ENCODE measurements at regions not wholly inside any gene's neighbourhood (a gene's known extent, or its start where the extent isn't known, plus 50 kb on each side); places are given as distances from the start of the nearest gene placed in this dataset.

DNA sequence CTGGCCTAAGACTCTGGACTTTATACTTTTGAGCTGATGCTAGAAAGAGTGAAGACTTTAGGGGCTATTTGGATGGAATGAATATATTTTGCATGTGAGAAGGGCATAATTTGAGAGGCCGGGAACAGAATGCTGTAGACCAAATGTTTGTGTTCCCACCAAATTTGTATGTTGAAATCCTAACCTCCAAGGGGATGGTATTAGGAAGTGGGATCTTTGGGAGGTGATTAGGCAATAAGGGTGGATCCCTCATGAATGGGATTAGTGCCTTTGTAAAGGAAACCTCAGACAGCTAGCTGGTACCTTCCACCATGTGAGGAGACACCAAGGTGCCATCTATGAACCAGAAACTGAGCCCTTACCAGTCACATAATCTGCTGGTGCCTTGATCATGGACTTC is 165.1 kb upstream of the S1PR3 start:
- Histone ChIP-seq H3K27me3 (ENCODE audit: control insufficient read depth in 5 of 5, insufficient read depth in 4 of 5, low read length in 5 of 5) (peaks cover 0 to 14% (median 9%) of the 10 kb centered on the region in 5 donors), H3K4me1 (ENCODE audit: control insufficient read depth in 5 of 5, insufficient read depth in 5 of 5, low read length in 5 of 5) (peaks cover 0 to 12% (median 3%) of the 10 kb centered on the region in 5 donors), H3K27ac (ENCODE audit: low read depth, low read length) (no peak overlapping the region), H3K9ac (ENCODE audit: low read length in 5 of 5) (no peak overlapping the region), H3K9me3 (ENCODE audit: control insufficient read depth in 5 of 5, low read length in 5 of 5) (peaks cover 0 to 4% (median 0%) of the 10 kb centered on the region in 5 donors), H3K4me3 (ENCODE audit: low read depth in 1 of 5, low read length in 5 of 5) (no peak overlapping the region), H3K36me3 (ENCODE audit: control insufficient read depth in 5 of 5, insufficient read depth in 5 of 5, low read length in 5 of 5) (no peaks in the 10 kb centered on the region)

DNA sequence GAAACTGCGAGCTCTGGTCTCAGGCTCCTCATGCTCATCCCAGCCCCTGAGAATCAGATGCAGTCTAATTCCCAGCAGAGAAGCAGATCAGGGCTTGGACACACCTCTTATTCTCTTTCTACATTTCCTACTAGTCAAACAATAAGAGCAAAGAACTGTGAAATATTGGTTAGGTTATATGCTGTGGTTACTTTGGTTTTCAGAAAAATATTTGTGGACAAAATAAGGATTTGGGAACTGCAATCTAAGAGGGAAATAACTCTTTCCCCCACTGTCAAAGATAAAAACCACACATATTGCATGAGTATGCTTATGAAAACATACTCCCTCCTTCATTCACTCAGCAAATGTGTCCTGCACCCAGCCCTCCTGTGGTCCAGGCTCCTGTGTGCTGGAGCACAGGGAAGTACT is 164.5 kb upstream of the S1PR3 start:
- H3K27me3 ChIP-seq (ENCODE audit: control insufficient read depth in 5 of 5, insufficient read depth in 4 of 5, low read length in 5 of 5) = peaks cover 0 to 14% (median 9%) of the 10 kb centered on the region in 5 donors

DNA sequence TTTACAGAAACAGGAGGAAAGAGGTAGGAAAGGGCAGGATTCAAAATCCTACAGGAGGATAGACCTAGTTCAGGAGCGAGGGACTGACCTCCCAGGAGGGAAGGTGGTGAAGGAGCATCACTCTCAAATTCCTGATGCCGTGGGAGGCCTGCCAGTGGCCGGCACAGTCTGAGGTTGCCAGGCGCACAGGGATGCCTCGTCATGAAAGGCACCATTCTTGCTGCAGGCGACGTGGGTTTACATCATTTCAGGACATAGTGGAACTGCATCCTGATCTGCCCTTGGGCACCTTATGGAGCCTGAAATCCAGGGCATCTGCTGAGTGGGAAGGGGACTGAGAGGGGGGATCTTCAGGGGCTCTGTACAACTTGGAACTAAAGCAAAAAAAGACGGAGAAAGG is 163.2 kb upstream of the S1PR3 start:
- Histone ChIP-seq H3K9ac (ENCODE audit: low read length in 5 of 5) (no peak overlapping the region), H3K4me1 (ENCODE audit: control insufficient read depth in 5 of 5, insufficient read depth in 5 of 5, low read length in 5 of 5) (peaks cover 0 to 20% (median 3%) of the 10 kb centered on the region in 5 donors), H3K27me3 (ENCODE audit: control insufficient read depth in 5 of 5, insufficient read depth in 4 of 5, low read length in 5 of 5) (peaks cover 0 to 14% (median 7%) of the 10 kb centered on the region in 5 donors), H3K36me3 (ENCODE audit: control insufficient read depth in 5 of 5, insufficient read depth in 5 of 5, low read length in 5 of 5) (no peaks in the 10 kb centered on the region), H3K27ac (ENCODE audit: low read depth, low read length) (no peak overlapping the region), H3K4me3 (ENCODE audit: low read depth in 1 of 5, low read length in 5 of 5) (no peak overlapping the region), H3K9me3 (ENCODE audit: control insufficient read depth in 5 of 5, low read length in 5 of 5) (peaks cover 0 to 4% (median 0%) of the 10 kb centered on the region in 5 donors)

More for the DNA sequence above, 164.5 kb upstream of the S1PR3 start:
- H3K4me1 ChIP-seq (ENCODE audit: control insufficient read depth in 5 of 5, insufficient read depth in 5 of 5, low read length in 5 of 5) = peaks cover 0 to 17% (median 3%) of the 10 kb centered on the region in 5 donors
- no peak overlapping the region for H3K27ac ChIP-seq (ENCODE audit: low read depth, low read length)
- no peak overlapping the region for H3K9ac ChIP-seq (ENCODE audit: low read length in 5 of 5)
- H3K9me3 ChIP-seq (ENCODE audit: control insufficient read depth in 5 of 5, low read length in 5 of 5) = peaks cover 0 to 4% (median 0%) of the 10 kb centered on the region in 5 donors
- H3K4me3 ChIP-seq (ENCODE audit: low read depth in 1 of 5, low read length in 5 of 5) = no peak overlapping the region
- no peaks in the 10 kb centered on the region for H3K36me3 ChIP-seq (ENCODE audit: control insufficient read depth in 5 of 5, insufficient read depth in 5 of 5, low read length in 5 of 5)

DNA sequence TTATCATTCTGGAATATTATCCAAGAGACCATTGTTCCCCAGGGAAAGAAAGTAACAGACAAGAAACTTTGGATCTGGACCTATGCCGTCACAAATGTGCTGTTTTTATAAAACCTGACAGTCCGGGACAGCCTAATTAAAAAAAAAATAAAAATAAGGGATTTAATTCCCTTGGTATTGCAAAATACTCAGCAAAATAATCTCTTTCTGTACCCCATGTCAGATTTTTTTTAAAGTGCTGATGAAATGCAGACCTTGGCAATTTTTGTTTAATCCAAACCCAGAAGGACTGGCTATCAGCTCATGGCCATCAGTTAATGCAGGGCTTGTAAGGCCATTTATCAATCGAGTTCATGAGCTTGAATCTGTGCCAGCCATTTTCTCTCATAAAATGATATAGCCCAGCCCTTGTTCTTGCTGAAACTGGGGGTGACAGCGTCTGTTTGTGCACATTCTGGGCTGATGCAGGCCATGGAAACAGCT is 162.7 kb upstream of the S1PR3 start:
- Histone ChIP-seq H3K9ac (ENCODE audit: low read length in 5 of 5) (no peak overlapping the region), H3K9me3 (ENCODE audit: control insufficient read depth in 5 of 5, low read length in 5 of 5) (peaks cover 0 to 4% (median 0%) of the 10 kb centered on the region in 5 donors), H3K4me1 (ENCODE audit: control insufficient read depth in 5 of 5, insufficient read depth in 5 of 5, low read length in 5 of 5) (peaks cover 0 to 20% (median 3%) of the 10 kb centered on the region in 5 donors), H3K27me3 (ENCODE audit: control insufficient read depth in 5 of 5, insufficient read depth in 4 of 5, low read length in 5 of 5) (peaks cover 0 to 17% (median 7%) of the 10 kb centered on the region in 5 donors), H3K4me3 (ENCODE audit: low read depth in 1 of 5, low read length in 5 of 5) (no peak overlapping the region), H3K36me3 (ENCODE audit: control insufficient read depth in 5 of 5, insufficient read depth in 5 of 5, low read length in 5 of 5) (no peaks in the 10 kb centered on the region), H3K27ac (ENCODE audit: low read depth, low read length) (no peak overlapping the region)

DNA sequence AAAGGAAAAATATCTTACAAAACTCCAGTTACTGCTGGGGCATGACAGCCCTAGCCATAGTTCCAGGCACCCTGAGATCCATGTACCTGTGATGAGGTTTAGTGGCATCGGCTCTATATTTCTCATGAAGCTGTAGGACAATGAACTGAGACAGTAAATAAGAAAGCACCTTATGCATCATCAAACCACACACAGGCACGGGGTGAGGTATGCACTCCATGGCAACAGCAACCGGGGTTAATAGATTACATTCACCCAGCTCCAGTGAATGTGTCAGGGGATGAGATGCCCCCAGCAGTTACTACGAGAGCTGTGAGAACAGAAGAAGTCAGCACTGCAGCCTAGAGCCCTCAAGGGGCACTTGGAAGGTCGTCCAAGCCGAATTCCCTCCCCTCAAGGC is 162.0 kb upstream of the S1PR3 start:
- H3K9me3 ChIP-seq (ENCODE audit: control insufficient read depth in 5 of 5, low read length in 5 of 5) = peaks cover 0 to 4% (median 0%) of the 10 kb centered on the region in 5 donors
- H3K36me3 ChIP-seq (ENCODE audit: control insufficient read depth in 5 of 5, insufficient read depth in 5 of 5, low read length in 5 of 5) = no peaks in the 10 kb centered on the region
- H3K4me3 ChIP-seq (ENCODE audit: low read depth in 1 of 5, low read length in 5 of 5) = no peak overlapping the region
- H3K27ac ChIP-seq (ENCODE audit: low read depth, low read length) = no peak overlapping the region
- H3K4me1 ChIP-seq (ENCODE audit: control insufficient read depth in 5 of 5, insufficient read depth in 5 of 5, low read length in 5 of 5) = peaks cover 0 to 20% (median 3%) of the 10 kb centered on the region in 5 donors
- peaks cover 0 to 17% (median 7%) of the 10 kb centered on the region in 5 donors for H3K27me3 ChIP-seq (ENCODE audit: control insufficient read depth in 5 of 5, insufficient read depth in 4 of 5, low read length in 5 of 5)
- H3K9ac ChIP-seq (ENCODE audit: low read length in 5 of 5) = no peak overlapping the region

DNA sequence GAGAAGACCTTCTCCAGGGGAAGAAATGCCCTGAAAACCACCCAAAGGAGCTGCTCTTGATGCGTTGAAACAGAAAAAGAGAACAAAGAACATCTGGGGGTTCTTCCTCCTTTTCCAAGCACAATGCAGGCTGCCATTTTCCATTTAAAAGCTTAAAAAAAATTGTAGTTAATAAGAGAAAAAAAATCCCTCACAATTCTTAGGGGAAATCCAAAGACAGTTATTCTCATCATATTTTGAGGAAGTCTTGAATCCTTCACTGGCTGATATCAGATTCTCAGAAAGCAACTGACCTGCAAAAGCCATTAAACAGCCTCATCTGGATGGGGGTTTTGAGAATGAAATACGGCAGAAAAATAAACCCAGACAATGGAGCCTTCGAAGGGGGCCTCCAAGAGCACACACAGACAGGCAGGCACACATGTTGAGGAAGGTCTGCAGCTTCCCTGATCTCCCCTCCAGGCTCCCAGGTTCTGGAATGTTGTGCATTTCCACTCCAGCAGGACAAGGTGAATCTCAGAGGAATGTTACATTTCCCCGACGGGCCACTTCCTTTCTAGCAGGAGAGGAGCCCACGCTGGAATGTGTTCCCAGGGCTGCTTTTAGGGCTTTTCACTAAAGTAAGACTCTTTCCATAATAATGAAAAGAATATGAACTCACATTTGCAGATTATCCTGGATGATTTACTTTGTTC is 159.4 kb upstream of the S1PR3 start:
- H3K27ac ChIP-seq (ENCODE audit: low read depth, low read length) = no peak overlapping the region
- no peaks in the 10 kb centered on the region for H3K36me3 ChIP-seq (ENCODE audit: control insufficient read depth in 5 of 5, insufficient read depth in 5 of 5, low read length in 5 of 5)
- no peak overlapping the region for H3K4me3 ChIP-seq (ENCODE audit: low read depth in 1 of 5, low read length in 5 of 5)
- H3K9ac ChIP-seq (ENCODE audit: low read length in 5 of 5) = no peak overlapping the region
- peaks cover 0 to 25% (median 8%) of the 10 kb centered on the region in 5 donors for H3K4me1 ChIP-seq (ENCODE audit: control insufficient read depth in 5 of 5, insufficient read depth in 5 of 5, low read length in 5 of 5)
- no peaks in the 10 kb centered on the region for H3K9me3 ChIP-seq (ENCODE audit: control insufficient read depth in 5 of 5, low read length in 5 of 5)
- peaks cover 0 to 14% (median 7%) of the 10 kb centered on the region in 5 donors for H3K27me3 ChIP-seq (ENCODE audit: control insufficient read depth in 5 of 5, insufficient read depth in 4 of 5, low read length in 5 of 5)

DNA sequence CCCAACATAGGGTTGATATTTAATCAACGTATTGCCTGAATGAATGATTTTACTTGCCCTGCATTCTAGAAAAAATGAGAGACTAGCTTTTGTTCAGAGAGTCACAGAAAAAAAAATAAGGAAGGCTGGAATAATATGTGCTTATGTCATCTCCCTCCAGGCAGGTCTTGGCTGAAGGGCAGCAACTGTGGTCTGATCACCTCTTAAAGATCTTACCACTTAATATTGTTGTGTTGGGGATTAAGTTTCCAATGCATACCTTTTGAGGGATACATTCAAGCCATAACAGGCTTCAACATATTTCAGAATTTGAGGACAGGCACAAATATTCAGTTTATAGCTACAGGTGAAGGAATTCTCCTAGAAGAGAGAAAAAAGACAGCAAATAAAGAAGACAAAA is 157.3 kb upstream of the S1PR3 start:
- peaks cover 0 to 19% (median 6%) of the 10 kb centered on the region in 5 donors for H3K4me1 ChIP-seq (ENCODE audit: control insufficient read depth in 5 of 5, insufficient read depth in 5 of 5, low read length in 5 of 5)
- no peak overlapping the region for H3K9ac ChIP-seq (ENCODE audit: low read length in 5 of 5)
- H3K4me3 ChIP-seq (ENCODE audit: low read depth in 1 of 5, low read length in 5 of 5) = no peak overlapping the region
- H3K9me3 ChIP-seq (ENCODE audit: control insufficient read depth in 5 of 5, low read length in 5 of 5) = no peaks in the 10 kb centered on the region
- no peaks in the 10 kb centered on the region for H3K36me3 ChIP-seq (ENCODE audit: control insufficient read depth in 5 of 5, insufficient read depth in 5 of 5, low read length in 5 of 5)
- H3K27me3 ChIP-seq (ENCODE audit: control insufficient read depth in 5 of 5, insufficient read depth in 4 of 5, low read length in 5 of 5) = peaks cover 0 to 3% (median 0%) of the 10 kb centered on the region in 5 donors
- no peak overlapping the region for H3K27ac ChIP-seq (ENCODE audit: low read depth, low read length)

DNA sequence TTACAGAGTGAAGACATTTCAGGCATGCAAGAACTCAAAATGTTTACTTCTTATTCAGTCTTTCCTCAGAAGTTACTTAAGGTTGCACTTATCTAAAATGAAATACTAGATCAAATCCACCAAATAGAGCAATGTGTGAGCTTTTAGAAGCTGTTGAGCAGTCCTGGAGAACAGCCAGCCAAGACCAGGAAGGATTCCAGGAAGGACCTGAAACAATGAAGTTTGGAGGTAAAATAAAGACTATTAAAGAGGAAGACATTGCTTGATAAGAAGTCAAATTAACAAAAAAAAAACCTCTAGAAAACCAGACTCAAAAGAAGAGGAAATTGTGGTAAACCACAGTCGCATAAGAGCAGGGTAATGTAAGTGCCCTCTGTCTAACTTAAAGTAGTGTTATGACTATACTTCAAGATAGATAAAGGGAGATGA is 156.2 kb upstream of the S1PR3 start:
- Histone ChIP-seq H3K4me1 (ENCODE audit: control insufficient read depth in 5 of 5, insufficient read depth in 5 of 5, low read length in 5 of 5) (peaks cover 0 to 19% (median 6%) of the 10 kb centered on the region in 5 donors), H3K9ac (ENCODE audit: low read length in 5 of 5) (no peak overlapping the region), H3K36me3 (ENCODE audit: control insufficient read depth in 5 of 5, insufficient read depth in 5 of 5, low read length in 5 of 5) (no peaks in the 10 kb centered on the region), H3K27ac (ENCODE audit: low read depth, low read length) (no peak overlapping the region), H3K27me3 (ENCODE audit: control insufficient read depth in 5 of 5, insufficient read depth in 4 of 5, low read length in 5 of 5) (peaks cover 0 to 3% (median 0%) of the 10 kb centered on the region in 5 donors), H3K4me3 (ENCODE audit: low read depth in 1 of 5, low read length in 5 of 5) (no peak overlapping the region), H3K9me3 (ENCODE audit: control insufficient read depth in 5 of 5, low read length in 5 of 5) (no peaks in the 10 kb centered on the region)

DNA sequence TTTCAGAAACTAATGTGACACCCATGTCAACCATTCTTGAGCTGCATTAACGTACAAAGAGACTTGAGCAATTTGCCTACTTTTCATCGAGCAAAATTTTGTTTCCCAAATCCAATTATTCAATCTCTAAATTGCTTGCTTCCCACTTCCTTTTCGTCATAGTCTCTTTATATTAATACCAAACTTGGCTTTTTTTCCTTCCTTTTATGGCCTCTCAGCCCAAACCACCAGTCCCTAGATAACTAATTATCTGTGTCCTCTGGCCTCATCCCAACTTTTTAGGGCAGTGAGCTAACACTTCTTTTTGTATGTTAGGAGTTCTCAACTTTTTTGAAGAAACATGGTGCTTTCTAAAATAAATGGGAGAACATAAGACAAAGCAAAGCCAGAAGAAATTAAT is 155.5 kb upstream of the S1PR3 start:
- H3K27ac ChIP-seq (ENCODE audit: low read depth, low read length) = no peak overlapping the region
- H3K9ac ChIP-seq (ENCODE audit: low read length in 5 of 5) = no peak overlapping the region
- peaks cover 0 to 3% (median 0%) of the 10 kb centered on the region in 5 donors for H3K27me3 ChIP-seq (ENCODE audit: control insufficient read depth in 5 of 5, insufficient read depth in 4 of 5, low read length in 5 of 5)

DNA sequence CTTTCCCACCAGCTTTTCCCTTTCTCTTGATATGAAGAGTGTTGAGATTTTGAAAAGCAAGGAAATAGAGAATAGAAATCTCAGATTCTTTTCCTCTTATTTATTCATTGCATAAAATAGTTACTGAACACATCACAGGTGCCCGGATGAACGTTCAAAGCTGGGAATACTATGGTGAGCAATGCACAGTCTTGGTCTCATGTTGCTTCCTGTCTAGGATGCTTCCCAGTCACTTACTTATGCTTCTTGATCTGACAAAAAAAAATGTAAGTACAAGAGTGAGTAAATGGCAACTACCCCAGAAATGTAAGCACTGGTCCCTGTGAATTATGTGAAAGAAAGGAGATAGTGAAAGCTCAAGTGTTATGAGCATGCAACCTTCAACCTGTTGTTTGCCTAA is 153.5 kb upstream of the S1PR3 start:
- no peak overlapping the region for H3K9ac ChIP-seq (ENCODE audit: low read length in 5 of 5)
- H3K36me3 ChIP-seq (ENCODE audit: control insufficient read depth in 5 of 5, insufficient read depth in 5 of 5, low read length in 5 of 5) = no peaks in the 10 kb centered on the region
- peaks cover 0 to 3% (median 0%) of the 10 kb centered on the region in 5 donors for H3K27me3 ChIP-seq (ENCODE audit: control insufficient read depth in 5 of 5, insufficient read depth in 4 of 5, low read length in 5 of 5)
- no peaks in the 10 kb centered on the region for H3K9me3 ChIP-seq (ENCODE audit: control insufficient read depth in 5 of 5, low read length in 5 of 5)
- peaks cover 0 to 11% (median 5%) of the 10 kb centered on the region in 5 donors for H3K4me1 ChIP-seq (ENCODE audit: control insufficient read depth in 5 of 5, insufficient read depth in 5 of 5, low read length in 5 of 5)
- H3K27ac ChIP-seq (ENCODE audit: low read depth, low read length) = no peak overlapping the region
- no peak overlapping the region for H3K4me3 ChIP-seq (ENCODE audit: low read depth in 1 of 5, low read length in 5 of 5)

More for the DNA sequence above, 155.5 kb upstream of the S1PR3 start:
- Histone ChIP-seq H3K4me1 (ENCODE audit: control insufficient read depth in 5 of 5, insufficient read depth in 5 of 5, low read length in 5 of 5) (peaks cover 0 to 19% (median 6%) of the 10 kb centered on the region in 5 donors), H3K36me3 (ENCODE audit: control insufficient read depth in 5 of 5, insufficient read depth in 5 of 5, low read length in 5 of 5) (no peaks in the 10 kb centered on the region), H3K9me3 (ENCODE audit: control insufficient read depth in 5 of 5, low read length in 5 of 5) (no peaks in the 10 kb centered on the region), H3K4me3 (ENCODE audit: low read depth in 1 of 5, low read length in 5 of 5) (no peak overlapping the region)

All from subcutaneous abdominal adipose tissue (tissue), 5 donors.